GM18873 (cell line): ENCODE measurements at regions not wholly inside any gene's neighbourhood (a gene's known extent, or its start where the extent isn't known, plus 50 kb on each side); places are given as distances from the start of the nearest gene placed in this dataset.

Experiments used
- ATAC-seq: cut with Tn5 transposase; IDR thresholded peaks from one replicate; pipeline ENCODE4 v1.9.1; 2021; ENCODE audit warnings: mild to moderate bottlenecking, moderate library complexity, moderate number of reproducible peaks; ENCODE audit not compliant: unreplicated experiment, low FRiP score

DNA sequence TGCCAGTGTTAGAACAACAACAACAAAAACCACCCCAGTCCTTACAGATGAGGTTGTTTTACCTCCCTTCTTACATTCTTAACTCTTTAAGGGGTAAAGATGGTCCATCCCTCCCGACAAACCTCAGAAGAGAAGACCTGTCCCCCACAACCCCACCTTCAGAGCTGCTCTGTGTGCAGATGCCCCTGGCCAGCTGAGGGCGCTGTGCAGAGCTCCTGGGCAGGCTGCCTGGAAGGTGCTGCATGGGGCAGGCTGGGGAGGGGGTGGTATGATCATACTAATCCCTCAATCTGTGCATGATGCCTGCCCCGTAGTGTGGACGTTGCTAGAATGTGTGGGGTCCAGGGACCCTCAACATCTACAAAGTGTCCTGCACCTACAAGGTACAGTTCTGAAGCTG is 387.1 kb downstream of the INHBA start:
- ATAC-seq: no peak

DNA sequence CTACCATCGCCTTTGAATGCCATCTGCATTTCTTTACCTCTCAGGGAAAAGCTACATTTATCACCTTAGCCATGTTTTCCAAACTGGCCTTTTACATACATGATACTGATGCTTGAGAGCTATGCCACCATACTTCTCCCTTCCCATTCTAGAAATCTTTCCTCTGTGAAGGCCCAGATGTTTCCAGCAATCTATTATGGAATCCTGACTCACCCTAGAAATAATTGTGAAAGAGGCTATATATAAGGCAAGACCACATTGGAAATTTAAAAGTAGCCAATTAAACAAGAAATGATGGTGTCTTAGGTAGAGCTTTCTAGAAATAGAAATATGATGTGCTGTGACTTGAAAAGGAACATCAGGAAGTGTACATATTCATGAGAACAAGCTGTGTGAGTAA is 389.7 kb downstream of the INHBA start:
- ATAC-seq: no peak

DNA sequence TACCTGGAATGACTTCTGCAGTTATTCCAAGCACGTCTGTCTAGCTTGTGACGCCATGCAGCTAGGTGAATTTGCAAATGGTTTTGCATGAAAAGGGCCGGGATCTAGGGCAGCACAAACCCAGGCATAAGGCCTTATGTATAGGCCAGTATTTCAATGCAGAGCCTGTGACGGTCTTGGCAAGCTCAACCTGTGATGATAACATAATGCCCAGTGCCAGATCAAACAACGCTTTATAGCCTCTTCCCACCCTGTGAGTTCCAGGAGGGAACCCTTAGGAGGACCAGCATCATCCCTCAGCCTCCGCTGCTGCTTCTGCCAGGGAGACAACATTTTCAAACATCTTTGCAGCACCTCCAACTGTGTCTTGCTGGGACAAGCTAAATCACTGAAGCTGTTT is 390.7 kb downstream of the INHBA start:
- no peak for ATAC-seq

DNA sequence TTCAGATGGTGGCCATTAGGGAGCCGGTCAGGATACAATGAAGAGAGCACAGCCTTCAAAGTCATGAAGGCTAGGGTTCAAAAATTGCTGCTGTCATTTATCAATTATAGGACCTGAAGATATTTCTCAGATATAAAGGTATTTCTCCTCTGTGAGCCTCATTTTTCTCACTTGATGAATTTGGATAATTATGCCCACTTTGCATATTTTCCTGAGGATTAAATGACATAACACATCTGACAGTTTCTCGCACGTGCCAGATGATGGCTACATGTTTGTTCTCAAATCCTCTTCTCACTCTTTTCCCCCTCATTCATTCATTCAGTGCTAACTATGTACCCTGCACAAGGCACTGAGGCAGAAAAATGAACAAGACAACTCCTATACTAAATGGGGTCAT is 391.6 kb downstream of the INHBA start:
- ATAC-seq: no peak

DNA sequence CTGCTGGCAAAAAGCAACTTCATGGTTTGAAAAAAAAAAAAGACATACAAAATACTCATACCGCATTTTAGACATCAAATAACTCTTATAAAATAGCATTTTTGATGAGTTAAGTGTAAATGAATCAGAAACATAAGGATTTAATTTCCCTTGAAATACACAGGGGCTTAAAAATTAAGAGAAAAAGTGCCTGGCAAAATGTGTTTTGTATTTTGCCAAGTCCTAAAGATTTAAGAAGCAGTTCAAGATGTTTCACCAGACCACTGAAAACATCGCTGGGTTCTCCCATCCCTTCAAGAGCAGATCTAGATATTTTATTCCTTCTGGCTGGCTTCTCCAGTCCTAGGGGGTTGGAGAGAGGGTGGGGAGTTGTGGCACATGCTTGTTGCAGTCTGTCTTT is 396.4 kb downstream of the INHBA start:
- ATAC-seq: no peak

DNA sequence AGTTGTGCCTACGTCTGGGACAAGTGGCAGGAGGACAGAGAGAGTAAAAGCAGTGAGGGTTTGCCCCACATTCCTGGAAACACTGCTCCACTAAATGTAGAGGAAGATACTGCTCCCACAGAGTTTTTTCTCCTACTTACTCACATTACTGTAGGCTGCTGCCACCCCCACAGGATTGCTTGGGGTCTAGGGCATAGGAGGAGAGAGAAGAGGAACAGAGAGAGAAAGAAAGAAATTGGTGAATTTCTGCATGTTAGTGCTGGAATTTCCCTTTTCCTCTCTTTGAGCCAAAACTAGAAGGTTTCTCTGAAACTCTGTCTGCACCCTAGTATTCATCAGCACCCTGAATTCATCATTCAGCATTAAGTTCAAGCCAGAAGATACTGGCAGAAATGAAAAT is 397.9 kb downstream of the INHBA start:
- ATAC-seq: no peak

DNA sequence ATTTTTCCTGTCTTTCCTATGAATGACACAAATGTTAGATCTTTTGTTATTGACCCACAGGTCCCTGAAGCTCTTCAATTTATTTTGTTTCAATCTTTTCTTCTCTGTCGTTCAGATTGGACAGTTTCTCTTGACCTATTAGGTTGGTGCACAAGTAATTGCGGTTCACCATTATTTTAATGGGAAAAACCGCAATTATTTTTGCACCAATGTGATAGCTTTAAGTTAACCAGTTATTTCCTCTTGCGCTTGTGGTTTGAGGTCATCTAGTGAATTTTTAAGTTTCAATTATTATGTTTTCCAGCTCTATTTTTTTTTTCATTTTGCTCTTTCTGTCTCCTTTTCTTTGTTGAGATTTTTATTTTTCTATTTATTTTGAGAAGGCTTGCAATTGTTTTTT is 399.2 kb downstream of the INHBA start:
- no peak for ATAC-seq

DNA sequence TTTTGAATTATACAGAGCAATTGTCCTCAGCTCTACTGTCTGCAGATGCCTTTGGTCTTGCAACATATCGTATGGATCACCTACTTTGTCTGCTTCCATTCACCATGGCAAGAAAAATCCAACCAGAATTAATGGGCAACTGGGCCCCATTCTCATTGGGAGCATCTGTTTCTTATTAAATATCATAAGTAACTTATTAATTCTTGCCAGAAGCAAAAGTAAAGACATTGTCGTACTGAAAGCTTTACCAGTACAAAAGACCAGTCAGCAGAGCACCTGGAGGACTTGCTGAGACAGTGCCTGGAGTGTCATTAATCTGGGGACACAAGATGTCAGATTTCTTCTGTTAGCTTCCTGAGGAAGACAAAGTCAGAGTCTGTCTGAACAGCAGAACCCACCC is 404.5 kb downstream of the INHBA start:
- ATAC-seq: no peak

DNA sequence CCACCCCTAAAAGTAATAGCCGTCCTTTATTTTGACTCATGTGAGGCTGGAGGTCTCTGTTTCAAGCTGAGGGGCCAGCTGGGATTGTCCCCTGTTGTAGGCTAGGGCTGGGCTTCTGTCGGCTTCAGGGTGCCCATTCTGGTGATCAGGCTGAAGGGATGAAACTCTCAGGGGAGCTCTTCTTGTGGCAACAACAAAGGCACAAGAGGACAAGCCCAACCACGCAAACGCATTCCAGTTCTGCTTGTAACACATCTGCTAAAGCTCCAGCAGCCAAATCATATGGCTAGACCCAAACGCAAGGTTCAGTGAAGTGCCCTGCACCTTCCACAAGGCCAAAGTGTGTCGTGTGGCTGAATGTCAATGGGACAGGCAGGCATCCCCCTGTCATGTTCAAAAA is 405.7 kb downstream of the INHBA start:
- ATAC-seq: no peak

DNA sequence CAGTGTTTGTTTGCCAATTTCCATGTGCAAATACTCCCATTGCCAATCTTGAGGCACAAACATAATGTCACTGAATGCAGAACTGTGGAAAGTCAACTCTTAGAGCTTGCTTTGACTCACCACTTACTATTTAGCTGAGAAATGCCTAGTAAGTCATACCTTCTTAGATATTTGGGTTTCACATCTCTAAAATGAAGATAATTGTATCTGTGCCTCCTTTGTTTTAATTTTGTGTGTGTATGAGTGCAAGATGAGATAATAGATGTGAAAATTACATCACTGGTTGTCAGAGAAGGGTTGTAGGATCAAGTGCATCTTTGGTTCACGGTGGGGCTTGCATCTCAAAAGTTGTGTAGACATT is 407.5 kb downstream of the INHBA start:
- ATAC-seq: no peak

DNA sequence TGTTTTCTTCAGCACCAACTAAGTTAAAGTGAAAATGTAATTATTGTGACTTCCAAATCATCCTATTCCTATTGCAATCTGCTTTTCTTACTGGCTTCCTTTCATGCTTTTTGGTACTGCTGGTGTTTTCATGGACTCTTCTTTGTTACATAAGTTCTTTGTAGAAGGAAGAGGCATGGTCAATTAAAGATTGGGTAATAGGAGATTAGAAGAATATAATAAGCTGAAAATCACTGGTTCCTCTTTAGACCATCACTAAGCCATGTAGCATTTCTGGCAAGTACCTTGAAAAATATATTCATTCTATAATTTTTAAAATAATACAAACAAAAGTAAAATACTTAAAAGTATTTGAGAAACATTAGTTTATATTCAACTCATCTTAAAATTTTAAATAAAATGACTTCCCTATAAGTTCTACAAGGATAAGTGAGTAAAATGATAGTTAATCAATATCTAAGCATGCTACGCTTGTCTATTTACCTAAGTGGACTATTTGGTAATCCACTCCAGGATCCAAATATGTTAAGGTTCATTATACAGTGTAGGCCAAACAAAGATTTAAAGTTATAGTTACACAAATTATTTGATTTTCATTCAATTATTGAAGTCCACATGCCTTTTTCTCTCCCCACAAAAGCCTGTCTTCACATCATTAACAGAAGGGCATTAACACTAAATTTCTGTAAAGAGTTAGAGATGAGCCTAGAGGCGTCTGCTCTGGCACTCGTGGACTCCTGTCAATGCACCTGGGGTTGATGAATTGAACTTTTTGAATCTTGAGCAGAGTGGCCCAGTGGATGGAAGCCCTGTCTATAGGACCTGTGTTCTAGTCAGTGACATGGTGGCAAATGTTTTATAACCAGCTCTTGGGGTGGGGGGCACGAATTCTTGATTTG is 408.1 kb downstream of the INHBA start:
- ATAC-seq: no peak

DNA sequence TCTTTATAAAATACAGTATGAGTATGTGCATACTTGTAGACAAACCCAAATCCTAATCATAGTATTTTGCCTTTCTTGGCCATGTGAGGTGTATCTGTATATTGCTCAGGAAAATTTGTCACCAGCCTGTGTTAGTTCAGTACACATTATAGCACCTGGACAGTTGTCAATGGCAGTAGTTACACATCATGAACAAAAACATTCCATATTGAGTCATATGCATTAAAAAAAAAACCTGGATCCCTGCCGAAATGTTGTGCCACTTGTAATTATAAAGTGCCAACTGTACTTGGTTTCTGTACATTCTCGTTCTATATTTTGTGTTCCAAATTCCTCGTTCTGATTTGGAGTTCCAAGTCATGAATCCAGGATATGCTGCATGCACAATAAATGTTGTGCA is 410.4 kb downstream of the INHBA start:
- no peak for ATAC-seq

DNA sequence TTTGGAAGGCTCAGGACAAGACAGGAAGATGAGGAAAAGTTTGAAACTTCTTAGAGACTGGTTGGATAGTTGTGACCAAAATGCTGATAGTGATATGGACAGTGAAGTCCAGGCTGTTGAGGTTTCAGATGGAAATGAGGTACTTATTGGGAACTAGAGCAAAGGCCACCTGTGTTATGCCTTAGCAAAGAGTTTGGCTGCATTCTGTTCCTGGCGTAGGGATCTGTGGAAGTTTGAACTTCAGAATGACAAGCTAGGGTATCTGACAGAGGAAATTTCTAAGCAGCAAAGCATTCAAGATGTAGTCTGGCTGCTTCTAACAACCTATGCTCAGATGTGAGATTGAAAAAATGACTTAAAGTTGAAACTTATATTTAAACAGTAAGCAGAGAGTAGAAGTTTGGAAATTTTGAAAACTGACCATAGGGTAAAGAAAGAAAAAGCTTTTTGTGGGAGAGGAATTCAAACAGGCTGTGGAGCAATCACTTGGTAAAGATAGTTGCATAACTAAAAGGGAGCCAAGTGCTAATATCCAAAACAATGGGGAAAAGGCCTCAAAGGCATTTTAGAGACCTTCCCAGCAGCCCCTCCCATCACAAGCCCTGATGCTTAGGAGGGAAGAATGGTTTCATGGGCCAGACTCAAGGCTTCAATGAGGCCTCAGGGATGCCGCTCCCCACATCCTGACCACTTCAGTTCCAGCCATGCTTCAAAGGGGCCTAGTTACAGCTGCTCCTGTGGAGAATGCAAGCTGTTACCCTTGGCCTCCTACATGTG is 415.1 kb downstream of the INHBA start:
- ATAC-seq: no peak

DNA sequence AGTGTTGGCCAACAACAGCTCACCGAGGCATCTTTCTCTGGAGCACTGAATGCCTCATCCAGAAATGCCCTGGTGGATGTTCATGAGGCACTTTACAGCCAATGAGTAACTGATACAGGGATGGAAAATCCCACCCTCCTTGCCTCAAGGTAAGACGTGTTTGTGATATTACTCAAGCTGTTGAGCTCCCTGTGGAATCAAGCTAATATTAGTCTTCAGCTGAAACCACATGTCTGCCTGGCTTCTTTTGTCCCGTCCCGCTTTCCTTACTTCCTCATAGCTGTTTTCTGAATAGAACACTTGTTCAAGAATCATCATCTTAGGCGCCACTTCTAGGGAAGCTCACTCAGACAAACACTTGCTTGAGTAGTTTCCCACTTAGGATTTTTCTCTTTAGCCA is 422.4 kb downstream of the INHBA start:
- ATAC-seq: no peak

DNA sequence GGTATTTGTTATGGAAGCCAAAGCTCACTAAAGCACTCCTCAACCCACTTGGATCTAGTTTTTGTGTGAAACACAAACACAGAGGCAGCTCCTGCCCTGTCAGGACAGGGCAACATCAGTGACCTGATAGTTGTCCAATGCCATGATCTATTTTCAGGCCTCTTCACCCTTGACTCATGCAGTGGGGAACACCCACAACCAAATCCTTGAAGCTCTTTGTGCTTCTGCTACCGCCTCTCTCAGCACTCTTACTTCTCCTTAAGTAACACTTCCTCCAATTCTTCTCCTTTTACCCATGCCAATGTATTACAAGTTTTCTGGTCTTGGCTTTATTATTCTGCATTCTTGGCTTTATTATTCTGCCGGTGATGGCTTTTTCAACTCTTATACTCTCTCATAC is 425.3 kb downstream of the INHBA start:
- ATAC-seq: no peak

DNA sequence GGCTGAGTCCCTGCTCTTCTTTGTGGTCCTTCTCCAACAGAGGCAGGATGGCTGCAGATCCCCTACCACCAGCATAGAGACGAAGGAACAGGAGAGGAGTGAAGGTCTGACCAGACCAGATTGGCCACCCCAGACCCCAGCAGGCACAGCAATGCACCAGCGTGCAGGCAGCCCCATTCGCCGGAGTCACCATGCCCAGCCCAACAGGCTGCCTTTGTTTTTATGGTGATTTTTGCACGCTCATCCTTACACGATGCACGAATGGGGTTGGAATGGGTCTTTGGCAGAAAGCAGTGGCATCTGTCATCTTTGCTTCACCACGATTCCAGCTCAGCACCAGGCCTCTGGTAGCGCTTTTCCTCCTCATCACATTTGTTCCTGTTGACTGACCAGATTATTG is 427.6 kb downstream of the INHBA start:
- no peak for ATAC-seq

DNA sequence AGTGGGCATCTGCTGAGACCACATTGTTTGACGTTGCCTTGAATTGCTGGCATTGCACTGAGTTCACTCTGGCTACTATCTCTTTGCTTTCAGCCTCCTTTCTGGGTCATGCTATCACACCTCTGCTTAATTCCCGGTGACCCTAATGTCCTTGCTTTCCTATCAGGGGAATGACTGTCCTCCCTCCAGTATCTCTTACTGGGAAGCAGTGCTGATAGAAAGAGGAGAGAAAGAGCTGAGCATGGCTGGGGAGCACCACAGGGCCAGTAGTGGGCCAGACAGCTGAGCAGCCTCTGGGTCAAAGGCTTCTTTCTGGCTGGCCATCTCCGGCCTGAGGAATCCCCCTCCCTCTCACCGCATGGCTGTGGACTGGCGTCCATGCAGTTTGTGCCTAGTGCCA is 428.7 kb downstream of the INHBA start:
- ATAC-seq: no peak

DNA sequence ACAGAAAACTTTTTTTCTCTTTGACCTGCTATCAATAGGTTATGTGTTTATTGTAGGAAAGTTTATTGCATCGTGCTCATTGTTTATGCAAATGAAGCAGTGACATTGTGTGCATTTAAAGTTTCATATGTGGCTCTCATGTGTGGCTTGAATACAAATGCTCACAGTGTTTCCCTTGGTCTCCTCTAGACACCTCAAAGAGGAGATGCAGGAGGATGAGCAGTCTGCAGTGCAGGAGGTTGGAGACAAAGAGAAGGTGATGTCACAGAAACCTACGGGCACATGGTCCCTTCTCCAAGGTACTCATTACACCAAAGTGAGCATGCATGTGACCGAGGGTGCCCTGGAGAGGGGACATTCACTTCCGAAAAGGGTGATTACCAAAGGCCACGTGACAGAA is 430.2 kb downstream of the INHBA start:
- ATAC-seq: no peak

DNA sequence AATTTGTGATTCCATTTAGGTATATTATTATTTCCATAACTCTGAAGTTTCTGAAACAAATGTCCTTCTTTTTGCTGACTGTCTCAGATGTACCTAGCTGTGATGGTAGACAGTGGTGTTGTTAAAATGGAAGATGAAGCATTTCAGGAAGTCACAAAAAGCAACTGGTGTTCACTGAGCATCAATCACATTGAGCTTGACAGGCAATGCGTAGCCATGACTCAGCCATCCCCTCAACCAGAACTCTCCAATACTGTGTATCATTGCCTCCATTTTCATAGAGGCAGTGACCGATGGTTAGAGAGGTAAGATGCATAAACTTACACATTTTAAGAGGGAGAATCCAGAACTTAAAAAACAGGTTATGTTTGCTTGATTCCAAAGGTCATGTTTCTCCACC is 434.0 kb downstream of the INHBA start:
- ATAC-seq: no peak

DNA sequence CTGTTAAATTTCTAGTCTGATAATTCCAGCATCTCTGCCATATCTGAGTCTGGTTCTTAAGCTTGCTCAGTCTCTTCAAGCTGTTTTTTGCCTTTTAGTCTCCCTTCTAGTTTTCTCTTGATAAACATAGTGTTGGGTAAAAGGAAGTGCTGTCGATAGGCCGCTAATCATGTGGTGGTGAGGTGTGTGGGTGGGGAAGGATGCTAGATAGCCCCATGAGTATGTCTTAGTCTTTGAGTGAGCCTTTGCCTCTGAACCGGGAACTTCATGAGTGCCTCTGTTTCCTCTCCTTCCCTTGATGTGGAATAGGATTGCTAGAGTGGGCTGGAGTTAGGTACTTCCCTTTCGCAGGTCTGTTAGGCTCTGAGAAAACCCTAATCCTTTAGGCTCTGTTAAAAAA is 441.8 kb downstream of the INHBA start:
- ATAC-seq: no peak

DNA sequence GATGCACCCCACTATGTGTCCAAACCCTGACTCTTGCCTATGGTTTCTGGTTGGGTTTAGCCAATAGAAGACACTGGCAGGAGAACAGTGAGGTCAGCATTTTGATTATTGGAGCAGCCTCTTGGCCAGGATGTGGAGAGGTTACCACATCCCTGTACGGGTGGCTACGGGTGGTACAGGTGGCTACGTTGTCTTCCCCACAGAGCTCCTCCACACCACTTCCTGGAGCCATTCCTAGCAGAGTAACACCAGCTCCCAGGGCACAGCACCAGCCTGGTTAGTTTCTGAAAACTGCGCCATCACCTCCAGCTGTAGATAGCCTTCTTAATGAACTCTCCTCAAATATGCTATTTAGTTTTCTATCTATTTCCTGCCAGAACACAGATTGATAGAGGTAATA is 445.2 kb downstream of the INHBA start:
- ATAC-seq: no peak
